ENCODE measurements at regions not wholly inside any gene's neighbourhood (a gene's known extent, or its start where the extent isn't known, plus 50 kb on each side); places are given as distances from the start of the nearest gene placed in this dataset.

DNA sequence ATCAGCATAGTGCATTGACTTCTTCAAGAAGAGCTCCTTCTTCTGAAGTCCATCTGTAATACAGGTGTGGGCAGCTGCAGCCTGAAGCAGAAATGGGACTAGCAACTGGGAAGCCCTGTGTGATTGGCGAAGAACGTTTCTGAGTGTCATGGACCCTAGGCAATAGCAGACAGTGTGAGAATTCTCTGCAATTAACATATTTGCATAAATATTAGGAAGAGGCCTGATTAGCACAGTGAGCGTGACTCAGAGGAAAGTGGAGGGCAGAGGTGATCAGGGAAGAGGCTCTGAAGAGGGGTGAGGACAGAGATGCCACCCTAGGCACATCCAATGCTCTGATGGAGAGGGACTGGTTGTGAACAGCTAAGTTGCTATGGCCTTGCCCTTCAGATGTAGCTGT lies 171.2 kb upstream of the ZBED5 start:
- TF ChIP-seq EZH2 (IDR thresholded peaks at IDR 0.05; ENCODE audit: insufficient read depth, poor library complexity, severe bottlenecking) (no peak), EZH2phosphoT487 (IDR thresholded peaks at IDR 0.05; ENCODE audit: insufficient read depth, low read depth) (no peak)

Measured in GM23248 (cell line).